ENCODE measurements at regions not wholly inside any gene's neighbourhood (a gene's known extent, or its start where the extent isn't known, plus 50 kb on each side); places are given as distances from the start of the nearest gene placed in this dataset.

DNA sequence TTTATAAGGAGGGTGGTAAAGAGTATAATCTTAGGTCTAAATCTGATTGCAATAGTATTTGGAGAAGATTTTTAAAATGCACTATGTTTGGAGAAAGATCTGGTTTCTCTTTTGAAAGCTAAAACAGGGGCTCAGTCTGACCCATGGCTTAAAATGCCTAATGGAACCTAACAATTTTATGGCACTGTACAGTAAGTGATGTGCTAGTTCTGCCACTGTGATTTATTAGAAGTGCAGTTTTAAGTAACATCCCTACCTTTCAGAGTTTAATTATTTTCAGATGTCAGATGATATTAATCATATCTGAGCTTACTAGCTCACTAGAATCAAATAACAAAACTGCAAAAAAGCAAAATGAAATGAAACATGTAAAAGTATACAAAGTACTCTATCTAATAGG is 514.7 kb upstream of the KCND2 start:
- TF ChIP-seq, protein P1, sequence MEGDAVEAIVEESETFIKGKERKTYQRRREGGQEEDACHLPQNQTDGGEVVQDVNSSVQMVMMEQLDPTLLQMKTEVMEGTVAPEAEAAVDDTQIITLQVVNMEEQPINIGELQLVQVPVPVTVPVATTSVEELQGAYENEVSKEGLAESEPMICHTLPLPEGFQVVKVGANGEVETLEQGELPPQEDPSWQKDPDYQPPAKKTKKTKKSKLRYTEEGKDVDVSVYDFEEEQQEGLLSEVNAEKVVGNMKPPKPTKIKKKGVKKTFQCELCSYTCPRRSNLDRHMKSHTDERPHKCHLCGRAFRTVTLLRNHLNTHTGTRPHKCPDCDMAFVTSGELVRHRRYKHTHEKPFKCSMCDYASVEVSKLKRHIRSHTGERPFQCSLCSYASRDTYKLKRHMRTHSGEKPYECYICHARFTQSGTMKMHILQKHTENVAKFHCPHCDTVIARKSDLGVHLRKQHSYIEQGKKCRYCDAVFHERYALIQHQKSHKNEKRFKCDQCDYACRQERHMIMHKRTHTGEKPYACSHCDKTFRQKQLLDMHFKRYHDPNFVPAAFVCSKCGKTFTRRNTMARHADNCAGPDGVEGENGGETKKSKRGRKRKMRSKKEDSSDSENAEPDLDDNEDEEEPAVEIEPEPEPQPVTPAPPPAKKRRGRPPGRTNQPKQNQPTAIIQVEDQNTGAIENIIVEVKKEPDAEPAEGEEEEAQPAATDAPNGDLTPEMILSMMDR (IDR thresholded peaks at IDR 0.05; ENCODE audit: low read depth, low read length, missing input control): no peak
- TF ChIP-seq GABPA (IDR thresholded peaks at IDR 0.05 in 1 of 2, conservative IDR thresholded peaks at IDR 0.05 in 1 of 2) (no peak), YY1 (IDR thresholded peaks at IDR 0.05) (no peak), TAF1 (conservative IDR thresholded peaks at IDR 0.05) (no peak)
- TF ChIP-seq, protein P2, sequence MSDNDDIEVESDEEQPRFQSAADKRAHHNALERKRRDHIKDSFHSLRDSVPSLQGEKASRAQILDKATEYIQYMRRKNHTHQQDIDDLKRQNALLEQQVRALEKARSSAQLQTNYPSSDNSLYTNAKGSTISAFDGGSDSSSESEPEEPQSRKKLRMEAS (IDR thresholded peaks at IDR 0.05): no peak
- TF ChIP-seq, protein P3, sequence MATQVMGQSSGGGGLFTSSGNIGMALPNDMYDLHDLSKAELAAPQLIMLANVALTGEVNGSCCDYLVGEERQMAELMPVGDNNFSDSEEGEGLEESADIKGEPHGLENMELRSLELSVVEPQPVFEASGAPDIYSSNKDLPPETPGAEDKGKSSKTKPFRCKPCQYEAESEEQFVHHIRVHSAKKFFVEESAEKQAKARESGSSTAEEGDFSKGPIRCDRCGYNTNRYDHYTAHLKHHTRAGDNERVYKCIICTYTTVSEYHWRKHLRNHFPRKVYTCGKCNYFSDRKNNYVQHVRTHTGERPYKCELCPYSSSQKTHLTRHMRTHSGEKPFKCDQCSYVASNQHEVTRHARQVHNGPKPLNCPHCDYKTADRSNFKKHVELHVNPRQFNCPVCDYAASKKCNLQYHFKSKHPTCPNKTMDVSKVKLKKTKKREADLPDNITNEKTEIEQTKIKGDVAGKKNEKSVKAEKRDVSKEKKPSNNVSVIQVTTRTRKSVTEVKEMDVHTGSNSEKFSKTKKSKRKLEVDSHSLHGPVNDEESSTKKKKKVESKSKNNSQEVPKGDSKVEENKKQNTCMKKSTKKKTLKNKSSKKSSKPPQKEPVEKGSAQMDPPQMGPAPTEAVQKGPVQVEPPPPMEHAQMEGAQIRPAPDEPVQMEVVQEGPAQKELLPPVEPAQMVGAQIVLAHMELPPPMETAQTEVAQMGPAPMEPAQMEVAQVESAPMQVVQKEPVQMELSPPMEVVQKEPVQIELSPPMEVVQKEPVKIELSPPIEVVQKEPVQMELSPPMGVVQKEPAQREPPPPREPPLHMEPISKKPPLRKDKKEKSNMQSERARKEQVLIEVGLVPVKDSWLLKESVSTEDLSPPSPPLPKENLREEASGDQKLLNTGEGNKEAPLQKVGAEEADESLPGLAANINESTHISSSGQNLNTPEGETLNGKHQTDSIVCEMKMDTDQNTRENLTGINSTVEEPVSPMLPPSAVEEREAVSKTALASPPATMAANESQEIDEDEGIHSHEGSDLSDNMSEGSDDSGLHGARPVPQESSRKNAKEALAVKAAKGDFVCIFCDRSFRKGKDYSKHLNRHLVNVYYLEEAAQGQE (IDR thresholded peaks at IDR 0.05): no peak

Measured in liver (tissue), 3 donors.